ENCODE measurements at regions not wholly inside any gene's neighbourhood (a gene's known extent, or its start where the extent isn't known, plus 50 kb on each side); places are given as distances from the start of the nearest gene placed in this dataset.

GRCh38 chr16:85455534-85455933 lies 157.6 kb upstream of the GSE1 start:
- no peak overlapping the region for H3K4me3 ChIP-seq (ENCODE audit: low read depth, low read length)
- TF ChIP-seq CTCF (IDR thresholded peaks at IDR 0.05; ENCODE audit: borderline replicate concordance, insufficient read depth, low read depth, low read length), result no peak

GRCh38 chr16:85457366-85457765 lies 155.8 kb upstream of the GSE1 start:
- H3K4me3 ChIP-seq (ENCODE audit: low read depth, low read length), result no peak overlapping the region
- TF ChIP-seq CTCF (IDR thresholded peaks at IDR 0.05; ENCODE audit: borderline replicate concordance, insufficient read depth, low read depth, low read length), result no peak

- TF ChIP-seq CTCF (IDR thresholded peaks at IDR 0.05; ENCODE audit: borderline replicate concordance, insufficient read depth, low read depth, low read length), result no peak
- no peak overlapping the region for H3K4me3 ChIP-seq (ENCODE audit: low read depth, low read length)
Measured at GRCh38 chr16:85458968-85459367, 154.2 kb upstream of the GSE1 start.

- H3K4me3 ChIP-seq (ENCODE audit: low read depth, low read length), result no peak overlapping the region
- no peak for TF ChIP-seq CTCF (IDR thresholded peaks at IDR 0.05; ENCODE audit: borderline replicate concordance, insufficient read depth, low read depth, low read length)
Measured at GRCh38 chr16:85459529-85460251, 153.4 kb upstream of the GSE1 start.

GRCh38 chr16:85460252-85461021 lies 152.7 kb upstream of the GSE1 start:
- H3K4me3 ChIP-seq (ENCODE audit: low read depth, low read length), result no peak overlapping the region
- TF ChIP-seq CTCF (IDR thresholded peaks at IDR 0.05; ENCODE audit: borderline replicate concordance, insufficient read depth, low read depth, low read length), result no peak

GRCh38 chr16:85461022-85461813 lies 151.9 kb upstream of the GSE1 start:
- no peak for TF ChIP-seq CTCF (IDR thresholded peaks at IDR 0.05; ENCODE audit: borderline replicate concordance, insufficient read depth, low read depth, low read length)
- no peak overlapping the region for H3K4me3 ChIP-seq (ENCODE audit: low read depth, low read length)

Data from GM12875 (cell line).